Heart left ventricle (tissue), 16 donors: ENCODE measurements at regions not wholly inside any gene's neighbourhood (a gene's known extent, or its start where the extent isn't known, plus 50 kb on each side); places are given as distances from the start of the nearest gene placed in this dataset.

Experiments
- ATAC-seq, 4 donors: fragments of 200-7000 bp; cut with Tn5 transposase; one replicate each; pipeline ENCODE4 v1.9.1; 2020 to 2022; ENCODE audit warnings: moderate library complexity in 4 of 4, mild to moderate bottlenecking in 3 of 4, moderate number of reproducible peaks in 1 of 4
- DNase-seq, 5 donors: peaks; one replicate each; pipeline ENCODE4 v3.0.0-alpha.2; 2020
- H3K27ac ChIP-seq, 12 donors: fragments of 200-600 bp; sonication (generic) in 4 of 12; one replicate each; pipeline versions ENCODE4 v1.5.0 to v1.8.0; 2016 to 2022; ENCODE audit warnings: mild to moderate bottlenecking in 2 of 12
- H3K27me3 ChIP-seq, 9 donors: fragments of 200-600 bp; sonication (generic) in 2 of 9; one replicate each; pipeline versions ENCODE4 v1.5.1 to v1.8.0; 2016 to 2022; ENCODE audit warnings: mild to moderate bottlenecking in 3 of 9
- H3K36me3 ChIP-seq, 9 donors: fragments of 200-600 bp; sonication (generic) in 2 of 9; one replicate each; pipeline versions ENCODE4 v1.5.0 to v1.8.0; 2018 to 2022; ENCODE audit warnings: mild to moderate bottlenecking in 2 of 9
- H3K4me1 ChIP-seq, 12 donors: fragments of 200-600 bp; sonication (generic) in 4 of 12; one replicate each; pipeline versions ENCODE4 v1.5.0 to v1.8.0; 2016 to 2022; ENCODE audit warnings: mild to moderate bottlenecking in 3 of 12
- H3K4me3 ChIP-seq, 12 donors: fragments of 200-600 bp; sonication (generic) in 4 of 12; one replicate each; pipeline versions ENCODE4 v1.5.0 to v1.8.0; 2017 to 2022; ENCODE audit warnings: mild to moderate bottlenecking in 9 of 12, moderate library complexity in 4 of 12
- H3K9me3 ChIP-seq, 12 donors: fragments of 200-600 bp; sonication (generic) in 4 of 12; one replicate each; pipeline versions ENCODE4 v1.5.0 to v1.8.0; 2016 to 2022; ENCODE audit warnings: mild to moderate bottlenecking in 1 of 12
- CTCF ChIP-seq, 12 donors: fragments of 200-600 bp; sonication (generic) in 4 of 12; IDR thresholded peaks; one replicate each; pipeline versions ENCODE4 v1.5.0 to v1.8.0; 2018 to 2022; ENCODE audit warnings: antibody characterized with exemption in 12 of 12, mild to moderate bottlenecking in 5 of 12
- POLR2A ChIP-seq, 2 donors: fragments of 450-650 bp; IDR thresholded peaks; one replicate each; pipeline ENCODE4 v1.6.1; 2017; ENCODE audit warnings: antibody characterized with exemption in 2 of 2, mild to moderate bottlenecking in 2 of 2, moderate library complexity in 2 of 2
- WGBS, 4 donors: extraction: QIAGEN DNeasy Blood & Tissue Kit in 2 of 4; methylation state at CpG; one replicate each; pipeline versions ENCODE4 v1.1.5 to v1.1.7; 2013 to 2018; 5-methylcytosine and 5-hydroxymethylcytosine counted together
- intact Hi-C, 10 donors: fragments of 100-400 bp; cut with DNase I; formaldehyde crosslinking; loops; one replicate each; pipeline versions ENCODE4 v1.11.1 to v1.14.2; 2022
- donor health status: ischemic (EF 13 %, LVEDD 7.1; RV severe dilation, severe dysfunction).
- donor health status: healthy with polysubstance abuse.
- donor health status: DM: no; HTN: yes; CAD: no.
- donor health status: DM: no; HTN: no; CAD: no.
- donor health status: ischemic (EF 25% LVEDD 6.9; RV normal size, moderate dysfunction).
- donor health status: ischemic (EF 25% LVEDD 5.7; RV mildly dilated, moderate dysfunction).
- donor health status: healthy.
- donor health status: DM: yes; HTN: yes; CAD: no.
- donor health status: ischemic (EF 35%, LVEDD 5.7; RV mildly dilated, moderate dysfunction).
- donor health status: nonischemic (EF 11% LVEDD 7.7; RV severe dilation, severe dysfunction).
- donor health status: DM: yes; HTN: yes; CAD: no.
- donor health status: PGD.
- donor health status: ischemic (EF 29% LVEDD 5.4; RV normal size, mild dysfunction).
- donor health status: nonischemic (EF 23%, LVEDD 6.1; RV moderate dilation, normal function).

GRCh38 chr11:91394073-91394726 is 830.4 kb upstream of the FAT3 start:
- H3K27ac ChIP-seq: no peak overlapping the region
- no peak for TF ChIP-seq POLR2A (IDR thresholded peaks at IDR 0.05)
- TF ChIP-seq CTCF (IDR thresholded peaks at IDR 0.05): no peak
- WGBS, 4 donors: 58 to 67% (median 62%) methylated on average over 6 of the region's 6 CpGs

GRCh38 chr11:91382946-91383345 is 841.7 kb upstream of the FAT3 start:
- 45 to 66% (median 56%) methylated on average over 2 of the region's 2 CpGs for WGBS, 4 donors
- H3K4me1 ChIP-seq: no peaks in the 10 kb centered on the region
- TF ChIP-seq POLR2A (IDR thresholded peaks at IDR 0.05): no peak
- no peak for TF ChIP-seq CTCF (IDR thresholded peaks at IDR 0.05)

More at GRCh38 chr11:91394073-91394726, 830.4 kb upstream of the FAT3 start:
- peaks cover 0 to 9% (median 0%) of the 10 kb centered on the region in 12 donors for H3K9me3 ChIP-seq
- ATAC-seq (no peak), DNase-seq (no peak)
- H3K4me3 ChIP-seq: no peak overlapping the region
- no peaks in the 10 kb centered on the region for H3K36me3 ChIP-seq
- intact Hi-C loops: no loop called here
- H3K4me1 ChIP-seq: no peaks in the 10 kb centered on the region
- no peaks in the 10 kb centered on the region for H3K27me3 ChIP-seq

GRCh38 chr11:91374794-91375193 is 849.8 kb upstream of the FAT3 start:
- no peaks in the 10 kb centered on the region for H3K9me3 ChIP-seq
- DNase-seq: no peak
- TF ChIP-seq CTCF (IDR thresholded peaks at IDR 0.05) (no peak), POLR2A (IDR thresholded peaks at IDR 0.05) (no peak)
- H3K4me3 ChIP-seq: no peak overlapping the region
- no peaks in the 10 kb centered on the region for H3K36me3 ChIP-seq
- no peaks in the 10 kb centered on the region for H3K4me1 ChIP-seq
- no peaks in the 10 kb centered on the region for H3K27me3 ChIP-seq
- intact Hi-C loops: no loop called here
- H3K27ac ChIP-seq: no peak overlapping the region
- WGBS, 4 donors: 74 to 76% (median 74%) methylated on average over 2 of the region's 2 CpGs
- no peak for ATAC-seq

More at GRCh38 chr11:91382946-91383345, 841.7 kb upstream of the FAT3 start:
- intact Hi-C loops: loop anchor here in 1 of 10 donors (10.0 kb wide), 1 partner anchor 58 kb away; no protein-coding TSS in a partner anchor
- H3K27ac ChIP-seq: no peak overlapping the region
- DNase-seq: no peak
- no peaks in the 10 kb centered on the region for H3K27me3 ChIP-seq
- no peaks in the 10 kb centered on the region for H3K36me3 ChIP-seq
- H3K4me3 ChIP-seq: no peak overlapping the region
- H3K9me3 ChIP-seq: no peaks in the 10 kb centered on the region
- no peak for ATAC-seq

- WGBS, 4 donors: 60 to 72% (median 71%) methylated on average over 4 of the region's 4 CpGs
- no peak for ATAC-seq
- Histone ChIP-seq H3K4me1 (no peaks in the 10 kb centered on the region), H3K36me3 (no peaks in the 10 kb centered on the region), H3K4me3 (no peak overlapping the region), H3K27ac (no peak overlapping the region), H3K27me3 (no peaks in the 10 kb centered on the region), H3K9me3 (no peaks in the 10 kb centered on the region)
- intact Hi-C loops: no loop called here
- no peak for DNase-seq
- no peak for TF ChIP-seq CTCF (IDR thresholded peaks at IDR 0.05)
- no peak for TF ChIP-seq POLR2A (IDR thresholded peaks at IDR 0.05)
Observed at GRCh38 chr11:91373497-91373896, 851.1 kb upstream of the FAT3 start.
